ENCODE measurements at regions not wholly inside any gene's neighbourhood (a gene's known extent, or its start where the extent isn't known, plus 50 kb on each side); places are given as distances from the start of the nearest gene placed in this dataset.

DNA sequence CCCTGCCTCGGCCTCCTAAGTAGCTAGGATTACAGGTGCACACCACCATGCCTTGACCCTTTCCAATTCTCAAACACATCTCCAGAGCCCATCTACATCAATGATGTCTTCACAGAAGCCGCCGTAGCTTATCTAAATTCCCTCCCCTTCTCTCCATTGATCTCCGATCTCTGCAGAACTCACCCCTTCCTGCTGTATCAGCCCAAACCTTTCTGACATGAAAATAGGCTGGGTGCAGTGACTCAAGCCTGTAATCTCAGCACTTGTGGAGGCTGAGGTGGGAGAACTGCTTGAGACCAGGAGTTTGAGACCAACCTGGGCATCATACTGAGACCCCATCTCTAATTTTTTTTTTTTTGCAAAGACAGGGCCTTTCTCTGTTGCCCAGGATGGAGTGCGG, 406.6 kb upstream of the AMELY start:
- no peak for DNase-seq
- Histone ChIP-seq H3K27me3 (replicated peaks in 1 of 7) (no peaks in the 10 kb centered on the region), H3K27ac (no peak overlapping the region), H3K36me3 (peaks cover 0 to 14% (median 0%) of the 10 kb centered on the region in 6 donors), H3K9me3 (no peaks in the 10 kb centered on the region), H3K4me1 (peaks cover 0 to 14% (median 3%) of the 10 kb centered on the region in 6 donors), H3K4me3 (no peak overlapping the region)
- intact Hi-C loops (cut with DNase I; ENCODE audit: low total_unique reads) = no loop called here
- no peak for TF ChIP-seq POLR2AphosphoS5 (IDR thresholded peaks at IDR 0.05)
- TF ChIP-seq, protein P1, sequence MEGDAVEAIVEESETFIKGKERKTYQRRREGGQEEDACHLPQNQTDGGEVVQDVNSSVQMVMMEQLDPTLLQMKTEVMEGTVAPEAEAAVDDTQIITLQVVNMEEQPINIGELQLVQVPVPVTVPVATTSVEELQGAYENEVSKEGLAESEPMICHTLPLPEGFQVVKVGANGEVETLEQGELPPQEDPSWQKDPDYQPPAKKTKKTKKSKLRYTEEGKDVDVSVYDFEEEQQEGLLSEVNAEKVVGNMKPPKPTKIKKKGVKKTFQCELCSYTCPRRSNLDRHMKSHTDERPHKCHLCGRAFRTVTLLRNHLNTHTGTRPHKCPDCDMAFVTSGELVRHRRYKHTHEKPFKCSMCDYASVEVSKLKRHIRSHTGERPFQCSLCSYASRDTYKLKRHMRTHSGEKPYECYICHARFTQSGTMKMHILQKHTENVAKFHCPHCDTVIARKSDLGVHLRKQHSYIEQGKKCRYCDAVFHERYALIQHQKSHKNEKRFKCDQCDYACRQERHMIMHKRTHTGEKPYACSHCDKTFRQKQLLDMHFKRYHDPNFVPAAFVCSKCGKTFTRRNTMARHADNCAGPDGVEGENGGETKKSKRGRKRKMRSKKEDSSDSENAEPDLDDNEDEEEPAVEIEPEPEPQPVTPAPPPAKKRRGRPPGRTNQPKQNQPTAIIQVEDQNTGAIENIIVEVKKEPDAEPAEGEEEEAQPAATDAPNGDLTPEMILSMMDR (IDR thresholded peaks at IDR 0.05 in 8 of 11, conservative IDR thresholded peaks at IDR 0.05 in 3 of 11) = no peak
- no peak for TF ChIP-seq POLR2A (IDR thresholded peaks at IDR 0.05)
- WGBS, 5 donors = 86 to 97% (median 93%) methylated on average over 5 of the region's 5 CpGs; no CpG with 5 or more reads in 2 of the 5 donors

DNA sequence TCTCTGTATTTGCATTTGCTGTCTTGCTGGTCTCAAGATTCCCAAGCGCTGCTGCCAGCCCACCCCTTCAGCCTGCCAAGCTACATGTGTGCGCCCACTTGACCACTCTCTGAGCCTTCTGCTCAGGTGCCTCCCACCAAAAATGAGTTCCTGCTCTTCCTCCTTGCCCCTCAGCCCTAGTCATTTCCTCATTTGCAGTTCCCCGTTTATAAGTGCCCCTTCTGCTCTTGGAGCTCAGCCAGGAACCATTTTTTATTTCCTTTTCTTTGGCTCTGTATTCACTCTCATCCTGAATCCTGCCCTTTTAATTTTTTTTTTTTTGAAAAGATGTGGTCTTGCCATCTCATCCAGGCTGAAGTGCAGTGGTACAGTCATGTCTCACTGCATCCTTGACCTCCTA, 406.0 kb upstream of the AMELY start:
- no peaks in the 10 kb centered on the region for H3K9me3 ChIP-seq
- H3K4me3 ChIP-seq = no peak overlapping the region
- intact Hi-C loops (cut with DNase I; ENCODE audit: low total_unique reads) = no loop called here
- TF ChIP-seq, protein P1 (IDR thresholded peaks at IDR 0.05 in 8 of 11, conservative IDR thresholded peaks at IDR 0.05 in 3 of 11) = no peak
- TF ChIP-seq POLR2AphosphoS5 (IDR thresholded peaks at IDR 0.05) (no peak), POLR2A (IDR thresholded peaks at IDR 0.05) (no peak)
- peaks cover 0 to 10% (median 0%) of the 10 kb centered on the region in 6 donors for H3K36me3 ChIP-seq
- no peak overlapping the region for H3K27ac ChIP-seq
- DNase-seq = no peak
- peaks cover 0 to 14% (median 3%) of the 10 kb centered on the region in 6 donors for H3K4me1 ChIP-seq
- no peaks in the 10 kb centered on the region for H3K27me3 ChIP-seq (replicated peaks in 1 of 7)
- WGBS, 5 donors = 24 to 35% (median 33%) methylated on average over 2 to 3 of the region's 3 CpGs; no CpG with 5 or more reads in 2 of the 5 donors

- H3K27me3 ChIP-seq (replicated peaks in 1 of 7) = no peaks in the 10 kb centered on the region
- H3K4me3 ChIP-seq = no peak overlapping the region
- no peak for TF ChIP-seq POLR2A (IDR thresholded peaks at IDR 0.05)
- TF ChIP-seq, protein P1 (IDR thresholded peaks at IDR 0.05 in 8 of 11, conservative IDR thresholded peaks at IDR 0.05 in 3 of 11) = peak in 5 of 11 experiments; percentile 17 to 50 (median 31)
- no peaks in the 10 kb centered on the region for H3K9me3 ChIP-seq
- WGBS, 5 donors = 54 to 67% (median 56%) methylated on average over 6 of the region's 6 CpGs; no CpG with 5 or more reads in 2 of the 5 donors
- no peak overlapping the region for H3K27ac ChIP-seq
- DNase-seq = no peak
- peaks cover 0 to 21% (median 0%) of the 10 kb centered on the region in 6 donors for H3K36me3 ChIP-seq
- intact Hi-C loops (cut with DNase I; ENCODE audit: low total_unique reads) = no loop called here
- peaks cover 0 to 10% (median 0%) of the 10 kb centered on the region in 6 donors for H3K4me1 ChIP-seq
These were observed 399.1 kb upstream of the AMELY start for GRCh38 chrY:7310482-7311269.

- DNase-seq = no peak
- Histone ChIP-seq H3K4me3 (no peak overlapping the region), H3K4me1 (peaks cover 0 to 10% (median 0%) of the 10 kb centered on the region in 6 donors), H3K27ac (no peak overlapping the region), H3K36me3 (peaks cover 0 to 40% (median 0%) of the 10 kb centered on the region in 6 donors), H3K9me3 (no peaks in the 10 kb centered on the region), H3K27me3 (replicated peaks in 1 of 7) (no peaks in the 10 kb centered on the region)
- 83 to 95% (median 89%) methylated on average over 5 of the region's 5 CpGs; no CpG with 5 or more reads in 2 of the 5 donors for WGBS, 5 donors
- TF ChIP-seq POLR2AphosphoS5 (IDR thresholded peaks at IDR 0.05) (no peak), POLR2A (IDR thresholded peaks at IDR 0.05) (no peak)
- TF ChIP-seq, protein P1 (IDR thresholded peaks at IDR 0.05 in 8 of 11, conservative IDR thresholded peaks at IDR 0.05 in 3 of 11) = no peak
- intact Hi-C loops (cut with DNase I; ENCODE audit: low total_unique reads) = no loop called here
These were observed 397.3 kb upstream of the AMELY start for GRCh38 chrY:7308816-7309215.

Data from spleen (tissue), 11 donors.